Renal pelvis (tissue), 1 donor: ENCODE measurements at regions not wholly inside any gene's neighbourhood (a gene's known extent, or its start where the extent isn't known, plus 50 kb on each side); places are given as distances from the start of the nearest gene placed in this dataset.
"Not testable (repeated sequence)": the region's sequence is repeated elsewhere in the genome, so short reads cannot be mapped to it uniquely, and the experiment has no call there.

ENCODE experiments used
- DNase-seq: peaks from one replicate; pipeline ENCODE4 v3.0.0-alpha.2; 2013

GRCh38 chr21:36601362-36601761, 97.6 kb upstream of the SIM2 start:
- no peak for DNase-seq

- no peak for DNase-seq
These were observed 96.2 kb upstream of the SIM2 start for GRCh38 chr21:36602735-36603134.

DNA sequence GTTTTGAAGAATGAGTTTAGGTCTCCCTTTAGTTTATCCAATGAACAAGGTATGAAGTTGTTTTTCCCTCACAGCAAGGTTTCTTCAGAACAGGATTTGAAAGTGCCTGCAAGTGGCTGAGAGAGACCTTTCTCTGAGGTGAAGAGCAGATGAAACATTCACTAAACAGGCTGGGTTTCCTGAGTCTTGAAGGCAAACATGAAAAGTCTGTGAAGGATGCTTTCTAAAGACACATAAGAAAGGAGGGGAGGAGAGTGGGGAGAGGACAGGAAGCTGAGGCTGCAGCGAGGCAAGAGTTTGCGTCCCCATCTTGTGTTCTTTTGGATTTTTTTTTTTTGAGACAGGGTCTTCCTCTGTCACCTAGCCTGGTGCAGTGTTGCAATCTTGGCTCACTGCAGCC, 95.7 kb upstream of the SIM2 start:
- no peak for DNase-seq

GRCh38 chr21:36605426-36605825, 93.5 kb upstream of the SIM2 start:
- DNase-seq: peak; percentile 39

GRCh38 chr21:36606287-36606982, 92.5 kb upstream of the SIM2 start:
- DNase-seq: peak; percentile 43

GRCh38 chr21:36606983-36607325, 92.0 kb upstream of the SIM2 start:
- DNase-seq: no peak

- DNase-seq: no peak
These were observed 90.6 kb upstream of the SIM2 start for GRCh38 chr21:36608041-36608896.

DNA sequence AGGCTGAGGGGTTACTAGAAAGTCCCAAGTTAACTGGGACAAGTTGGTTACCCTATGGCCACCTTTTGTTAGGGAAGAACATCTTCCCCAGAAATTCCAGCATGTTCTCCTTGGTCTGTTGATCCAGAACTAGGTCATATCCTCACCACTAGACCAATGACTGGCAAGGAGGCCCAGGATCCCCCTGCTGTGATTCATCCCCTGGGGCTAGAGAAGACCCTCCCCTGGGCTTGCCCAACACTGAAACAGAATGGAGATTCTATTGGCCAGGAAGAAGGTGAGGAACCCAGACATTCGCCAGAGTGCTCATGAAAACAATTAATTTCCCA, 90.1 kb upstream of the SIM2 start:
- no peak for DNase-seq

GRCh38 chr21:36609654-36610053, 89.3 kb upstream of the SIM2 start:
- DNase-seq: no peak

GRCh38 chr21:36610201-36610600, 88.7 kb upstream of the SIM2 start:
- no peak for DNase-seq

- no peak for DNase-seq
These were observed 88.0 kb upstream of the SIM2 start for GRCh38 chr21:36610935-36611334.

DNA sequence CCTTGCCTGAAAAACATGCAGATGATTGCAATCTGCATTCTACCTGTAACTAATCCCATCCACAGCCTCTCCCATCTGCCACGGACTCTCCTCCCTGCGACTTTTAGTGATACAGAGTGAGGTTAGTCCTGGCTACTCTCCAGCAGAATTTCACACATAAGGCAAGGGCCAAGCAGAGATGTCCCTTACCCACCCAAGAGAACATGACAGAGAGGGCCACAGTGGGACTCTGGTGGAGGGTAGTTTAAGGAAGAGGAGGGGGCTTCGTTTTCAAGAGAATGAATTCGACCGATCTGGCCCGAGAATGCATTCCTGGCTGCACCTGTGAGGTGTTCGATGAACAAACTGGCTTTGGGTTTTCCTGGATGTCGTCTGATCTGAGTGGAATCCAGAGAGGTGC, 87.5 kb upstream of the SIM2 start:
- DNase-seq: no peak

- DNase-seq: no peak
These were observed 85.9 kb upstream of the SIM2 start for GRCh38 chr21:36613059-36613458.

GRCh38 chr21:36613554-36613953, 85.4 kb upstream of the SIM2 start:
- DNase-seq: no peak

DNA sequence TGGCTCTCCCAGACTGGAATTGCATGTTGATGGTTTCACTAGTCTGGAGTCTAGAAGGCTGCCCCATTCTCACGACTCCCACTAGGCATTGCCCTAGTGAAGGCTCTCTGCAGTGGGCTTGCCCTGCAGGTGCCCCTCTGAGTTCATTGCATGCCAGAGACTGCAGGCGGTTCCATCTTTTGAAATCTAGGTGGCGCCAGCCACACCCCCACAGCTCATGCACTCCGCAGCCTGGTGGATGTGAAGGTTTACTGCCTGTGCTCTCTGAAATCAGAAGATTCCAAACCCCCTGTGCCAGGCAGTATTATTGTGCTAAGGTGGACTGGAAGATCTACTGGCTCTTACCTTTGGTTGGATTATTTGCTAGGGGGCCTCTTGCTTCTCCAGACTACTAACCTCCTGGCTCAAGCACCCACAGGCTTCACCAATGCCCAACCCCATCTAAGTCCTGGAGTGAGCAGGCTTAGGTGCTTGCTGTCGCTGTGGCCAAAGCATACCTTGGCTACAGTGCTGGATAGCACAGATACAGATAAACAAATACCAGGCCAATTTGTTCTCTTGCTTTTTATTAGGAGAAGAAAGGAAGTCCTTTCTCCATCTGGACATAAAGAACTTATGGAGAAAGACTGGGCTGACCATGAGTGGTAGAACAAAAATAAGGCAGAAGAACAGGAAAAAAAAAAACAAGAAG, 83.5 kb upstream of the SIM2 start:
- no peak for DNase-seq

GRCh38 chr21:36616773-36617172, 82.1 kb upstream of the SIM2 start:
- DNase-seq: not testable (repeated sequence)

DNA sequence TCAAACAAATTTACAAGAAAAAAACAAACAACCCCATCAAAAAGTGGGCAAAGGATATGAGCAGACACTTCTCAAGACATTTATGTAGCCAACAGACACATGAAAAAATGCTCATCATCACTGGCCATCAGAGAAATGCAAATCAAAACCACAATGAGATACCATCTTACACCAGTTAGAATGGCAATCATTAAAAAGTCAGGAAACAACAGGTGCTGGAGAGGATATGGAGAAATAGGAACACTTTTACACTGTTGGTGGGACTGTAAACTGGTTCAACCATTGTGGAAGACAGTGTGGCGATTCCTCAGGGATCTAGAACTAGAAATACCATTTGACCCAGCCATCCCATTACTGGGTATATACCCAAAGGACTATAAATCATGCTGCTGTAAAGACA, 77.1 kb upstream of the SIM2 start:
- DNase-seq: not testable (repeated sequence)

- DNase-seq: no peak
These were observed 74.8 kb upstream of the SIM2 start for GRCh38 chr21:36624105-36624504.

- DNase-seq: no peak
These were observed 72.1 kb upstream of the SIM2 start for GRCh38 chr21:36626791-36627190.

DNA sequence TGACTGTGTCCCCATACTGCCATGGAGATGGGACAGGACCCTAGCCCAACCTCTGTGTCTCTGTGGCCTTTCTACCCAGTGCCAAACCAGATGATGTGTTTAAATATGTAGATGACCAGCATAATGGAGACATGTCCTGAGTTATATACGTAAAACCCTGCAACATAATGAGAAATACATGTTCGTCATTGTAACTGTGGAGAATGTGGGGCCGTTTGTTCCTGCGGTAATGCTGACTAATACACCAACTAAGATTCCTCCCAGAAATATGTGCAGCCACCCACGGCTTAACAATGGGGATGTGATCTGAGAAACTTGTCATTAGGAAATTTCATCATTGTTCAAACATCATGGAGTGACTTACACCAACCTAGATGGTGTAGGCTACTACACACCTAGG, 71.7 kb upstream of the SIM2 start:
- DNase-seq: no peak

- peak; percentile 61 for DNase-seq
These were observed 70.8 kb upstream of the SIM2 start for GRCh38 chr21:36628106-36628505.

DNA sequence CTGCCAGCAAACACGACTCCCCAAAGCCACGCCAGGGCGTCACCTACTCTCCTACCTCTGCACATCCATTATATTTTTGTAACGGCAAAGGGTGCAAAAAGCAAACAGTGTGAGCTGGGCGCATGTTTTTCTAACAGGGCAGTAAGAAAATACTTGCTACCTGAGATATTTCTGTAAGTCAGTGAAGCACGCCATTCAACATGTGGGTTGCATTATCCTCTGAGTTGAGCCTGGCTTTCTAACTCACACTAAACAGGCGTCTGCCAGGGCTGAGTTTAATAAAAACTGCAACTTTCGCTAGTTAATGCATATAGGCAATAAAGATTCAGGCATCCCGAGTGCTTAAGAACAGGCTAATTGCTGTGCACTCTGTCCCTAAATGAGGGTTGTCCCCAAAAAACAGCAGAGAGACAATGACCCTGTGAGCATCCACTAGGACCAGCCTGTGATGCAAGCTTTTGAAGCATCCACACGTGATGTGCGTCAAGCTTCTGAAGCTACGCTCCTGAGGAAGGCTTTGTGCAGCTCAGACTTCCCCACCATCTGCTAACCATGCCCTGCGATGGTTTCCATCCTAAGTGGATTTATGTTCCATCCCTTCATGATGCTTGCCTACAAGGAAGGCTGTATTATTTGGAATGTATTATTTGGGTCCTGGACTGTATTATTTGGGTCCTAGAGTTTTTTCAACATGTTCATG, 70.0 kb upstream of the SIM2 start:
- no peak for DNase-seq
